ENCODE measurements at regions not wholly inside any gene's neighbourhood (a gene's known extent, or its start where the extent isn't known, plus 50 kb on each side); places are given as distances from the start of the nearest gene placed in this dataset.

DNA sequence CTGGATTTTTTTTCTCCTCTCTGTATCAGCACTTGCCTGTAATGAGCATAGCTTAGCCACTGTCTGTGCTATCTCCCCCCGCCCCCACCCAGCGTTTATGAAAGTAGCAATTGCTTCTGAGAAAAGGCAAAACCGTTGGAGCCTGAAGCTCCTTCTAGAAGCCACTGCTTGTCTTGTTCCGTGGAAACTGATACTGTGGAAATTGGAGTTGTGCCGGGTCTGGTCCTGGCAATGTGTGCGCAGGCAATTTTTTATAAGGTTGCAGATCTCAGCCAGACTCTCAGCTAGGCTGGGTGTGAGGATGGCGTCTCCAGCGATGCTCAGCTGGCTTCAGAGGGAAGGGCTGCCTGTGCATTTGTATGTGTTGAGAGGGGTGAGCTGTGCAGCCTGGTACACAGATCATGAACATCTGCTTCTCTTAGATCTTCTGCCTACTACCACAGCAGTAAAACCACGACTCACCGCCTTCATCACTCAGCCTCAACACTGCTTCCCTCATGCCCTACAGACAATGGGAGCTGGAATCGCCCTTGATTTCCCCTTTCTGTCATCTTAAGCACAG, 72.4 kb upstream of the GTSF1L start (continued):
- TF ChIP-seq, protein P1, sequence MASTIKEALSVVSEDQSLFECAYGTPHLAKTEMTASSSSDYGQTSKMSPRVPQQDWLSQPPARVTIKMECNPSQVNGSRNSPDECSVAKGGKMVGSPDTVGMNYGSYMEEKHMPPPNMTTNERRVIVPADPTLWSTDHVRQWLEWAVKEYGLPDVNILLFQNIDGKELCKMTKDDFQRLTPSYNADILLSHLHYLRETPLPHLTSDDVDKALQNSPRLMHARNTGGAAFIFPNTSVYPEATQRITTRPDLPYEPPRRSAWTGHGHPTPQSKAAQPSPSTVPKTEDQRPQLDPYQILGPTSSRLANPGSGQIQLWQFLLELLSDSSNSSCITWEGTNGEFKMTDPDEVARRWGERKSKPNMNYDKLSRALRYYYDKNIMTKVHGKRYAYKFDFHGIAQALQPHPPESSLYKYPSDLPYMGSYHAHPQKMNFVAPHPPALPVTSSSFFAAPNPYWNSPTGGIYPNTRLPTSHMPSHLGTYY (CRISPR knock-in tag; IDR thresholded peaks at IDR 0.05), result no peak
- TF ChIP-seq, protein P2, sequence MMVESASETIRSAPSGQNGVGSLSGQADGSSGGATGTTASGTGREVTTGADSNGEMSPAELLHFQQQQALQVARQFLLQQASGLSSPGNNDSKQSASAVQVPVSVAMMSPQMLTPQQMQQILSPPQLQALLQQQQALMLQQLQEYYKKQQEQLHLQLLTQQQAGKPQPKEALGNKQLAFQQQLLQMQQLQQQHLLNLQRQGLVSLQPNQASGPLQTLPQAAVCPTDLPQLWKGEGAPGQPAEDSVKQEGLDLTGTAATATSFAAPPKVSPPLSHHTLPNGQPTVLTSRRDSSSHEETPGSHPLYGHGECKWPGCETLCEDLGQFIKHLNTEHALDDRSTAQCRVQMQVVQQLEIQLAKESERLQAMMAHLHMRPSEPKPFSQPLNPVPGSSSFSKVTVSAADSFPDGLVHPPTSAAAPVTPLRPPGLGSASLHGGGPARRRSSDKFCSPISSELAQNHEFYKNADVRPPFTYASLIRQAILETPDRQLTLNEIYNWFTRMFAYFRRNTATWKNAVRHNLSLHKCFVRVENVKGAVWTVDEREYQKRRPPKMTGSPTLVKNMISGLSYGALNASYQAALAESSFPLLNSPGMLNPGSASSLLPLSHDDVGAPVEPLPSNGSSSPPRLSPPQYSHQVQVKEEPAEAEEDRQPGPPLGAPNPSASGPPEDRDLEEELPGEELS (CRISPR knock-in tag; IDR thresholded peaks at IDR 0.05), result no peak

DNA sequence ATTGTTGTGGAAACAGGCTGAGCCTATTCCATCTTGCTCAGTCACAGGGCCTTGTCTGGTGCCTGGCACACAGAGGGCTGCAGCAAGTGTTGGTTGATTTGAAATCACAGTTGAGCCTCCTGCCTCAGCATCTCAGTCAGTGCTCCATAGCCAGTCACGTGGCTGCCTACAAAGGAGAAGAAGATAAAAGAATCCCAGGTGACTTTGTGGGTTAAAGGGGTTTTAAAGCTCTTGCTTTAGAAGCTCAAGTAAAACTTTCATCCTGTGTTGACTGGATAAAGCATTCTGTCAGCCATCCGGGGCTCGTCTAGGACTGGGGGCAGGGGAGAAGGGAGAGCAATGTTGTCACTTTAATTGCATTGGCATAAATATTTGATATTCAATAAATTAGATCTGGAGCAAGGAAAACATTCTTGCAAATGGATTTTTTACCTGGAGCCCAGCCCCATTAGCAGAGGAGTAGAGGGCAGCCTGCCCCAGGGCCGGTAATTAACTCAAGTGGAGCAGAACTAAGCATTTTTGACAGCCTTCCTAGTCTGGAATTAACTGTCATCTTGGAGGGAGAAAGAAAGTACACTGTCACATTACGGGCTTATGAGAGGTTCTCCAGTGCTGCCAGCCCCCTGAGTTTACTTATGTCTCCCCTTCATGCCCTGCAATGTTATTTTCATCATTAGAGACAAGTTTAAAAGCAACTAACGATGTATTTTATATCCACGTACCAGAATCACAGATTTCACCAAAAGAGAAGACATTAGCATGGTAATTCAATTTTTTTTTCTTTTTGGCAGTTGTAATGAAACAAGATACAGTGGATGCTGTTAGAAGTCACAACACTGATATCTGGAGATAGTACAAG, 71.7 kb upstream of the GTSF1L start:
- CTCF ChIA-PET, result interaction anchor here (0.6 kb wide), 1 partner anchor 322 kb away, joined by 4 read pairs; no protein-coding TSS in a partner anchor
- Mint-ChIP-seq H3K27ac (no peak overlapping the region), H3K27me3 (ENCODE audit: low read depth) (peaks cover 8% of the 10 kb centered on the region; the same call in 1 of the 2 replicates), H3K9me3 (peaks cover 33% of the 10 kb centered on the region), H3K4me3 (no peak overlapping the region), H3K4me1 (no peaks in the 10 kb centered on the region), H3K36me3 (peaks cover 6% of the 10 kb centered on the region)
- POLR2A ChIA-PET, result no interaction called here
- TF ChIP-seq ZNF138 (CRISPR knock-in tag; conservative IDR thresholded peaks at IDR 0.05), result no peak
- no peak for TF ChIP-seq ZNF263 (CRISPR knock-in tag; IDR thresholded peaks at IDR 0.05; ENCODE audit: low read depth)
- TF ChIP-seq, protein P3, sequence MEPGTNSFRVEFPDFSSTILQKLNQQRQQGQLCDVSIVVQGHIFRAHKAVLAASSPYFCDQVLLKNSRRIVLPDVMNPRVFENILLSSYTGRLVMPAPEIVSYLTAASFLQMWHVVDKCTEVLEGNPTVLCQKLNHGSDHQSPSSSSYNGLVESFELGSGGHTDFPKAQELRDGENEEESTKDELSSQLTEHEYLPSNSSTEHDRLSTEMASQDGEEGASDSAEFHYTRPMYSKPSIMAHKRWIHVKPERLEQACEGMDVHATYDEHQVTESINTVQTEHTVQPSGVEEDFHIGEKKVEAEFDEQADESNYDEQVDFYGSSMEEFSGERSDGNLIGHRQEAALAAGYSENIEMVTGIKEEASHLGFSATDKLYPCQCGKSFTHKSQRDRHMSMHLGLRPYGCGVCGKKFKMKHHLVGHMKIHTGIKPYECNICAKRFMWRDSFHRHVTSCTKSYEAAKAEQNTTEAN (CRISPR knock-in tag; IDR thresholded peaks at IDR 0.05), result no peak
- TF ChIP-seq ZNF317 (CRISPR knock-in tag; IDR thresholded peaks at IDR 0.05; ENCODE audit: borderline replicate concordance, low read depth), result no peak
- TF ChIP-seq, protein P4, sequence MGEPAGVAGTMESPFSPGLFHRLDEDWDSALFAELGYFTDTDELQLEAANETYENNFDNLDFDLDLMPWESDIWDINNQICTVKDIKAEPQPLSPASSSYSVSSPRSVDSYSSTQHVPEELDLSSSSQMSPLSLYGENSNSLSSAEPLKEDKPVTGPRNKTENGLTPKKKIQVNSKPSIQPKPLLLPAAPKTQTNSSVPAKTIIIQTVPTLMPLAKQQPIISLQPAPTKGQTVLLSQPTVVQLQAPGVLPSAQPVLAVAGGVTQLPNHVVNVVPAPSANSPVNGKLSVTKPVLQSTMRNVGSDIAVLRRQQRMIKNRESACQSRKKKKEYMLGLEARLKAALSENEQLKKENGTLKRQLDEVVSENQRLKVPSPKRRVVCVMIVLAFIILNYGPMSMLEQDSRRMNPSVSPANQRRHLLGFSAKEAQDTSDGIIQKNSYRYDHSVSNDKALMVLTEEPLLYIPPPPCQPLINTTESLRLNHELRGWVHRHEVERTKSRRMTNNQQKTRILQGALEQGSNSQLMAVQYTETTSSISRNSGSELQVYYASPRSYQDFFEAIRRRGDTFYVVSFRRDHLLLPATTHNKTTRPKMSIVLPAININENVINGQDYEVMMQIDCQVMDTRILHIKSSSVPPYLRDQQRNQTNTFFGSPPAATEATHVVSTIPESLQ (CRISPR knock-in tag; IDR thresholded peaks at IDR 0.05), result no peak
- no peak for TF ChIP-seq KAT7 (CRISPR knock-in tag; IDR thresholded peaks at IDR 0.05; ENCODE audit: borderline replicate concordance)
- TF ChIP-seq NFATC4 (CRISPR knock-in tag; IDR thresholded peaks at IDR 0.05), result no peak
- DNase-seq (ENCODE audit: low spot score) (no peak), ATAC-seq (no peak)

DNA sequence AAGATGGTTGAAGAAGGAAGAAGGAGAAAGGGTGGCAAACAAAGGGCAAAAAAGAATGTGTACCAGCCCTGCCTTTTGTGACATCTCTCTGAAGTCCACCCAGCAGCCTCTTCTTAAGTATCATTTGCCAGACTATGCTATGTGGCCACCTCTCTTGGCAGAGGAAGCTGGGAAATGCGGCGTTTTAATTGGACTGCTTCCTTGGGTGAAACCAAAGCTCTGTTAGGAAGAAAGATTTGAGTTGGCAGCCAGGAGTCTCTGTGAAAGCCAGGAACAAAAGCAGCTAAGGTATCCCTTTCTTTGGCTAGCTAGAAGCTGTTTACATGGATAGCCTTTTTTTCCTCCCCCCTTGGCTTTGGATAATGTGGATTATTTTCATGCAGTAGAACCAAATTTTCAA, 67.5 kb upstream of the GTSF1L start:
- no peak for ATAC-seq
- H3K27me3 Mint-ChIP-seq (ENCODE audit: low read depth), result peaks cover 8% of the 10 kb centered on the region; the same call in 1 of the 2 replicates
- no peaks in the 10 kb centered on the region for H3K4me1 Mint-ChIP-seq
- no peak overlapping the region for H3K27ac Mint-ChIP-seq
- ChIA-PET CTCF (no interaction called here), POLR2A (interaction anchor here (0.6 kb wide), 2 partner anchors 73 to 120 kb away, joined by 4 to 9 read pairs; no protein-coding TSS in a partner anchor)
- peaks cover 40% of the 10 kb centered on the region for H3K9me3 Mint-ChIP-seq
- TF ChIP-seq PRRX2 (CRISPR knock-in tag; IDR thresholded peaks at IDR 0.05) (no peak), ZNF416 (CRISPR knock-in tag; IDR thresholded peaks at IDR 0.05) (no peak)
- no peak for DNase-seq (ENCODE audit: low spot score)
- no peaks in the 10 kb centered on the region for H3K36me3 Mint-ChIP-seq
- H3K4me3 Mint-ChIP-seq, result no peak overlapping the region

DNA sequence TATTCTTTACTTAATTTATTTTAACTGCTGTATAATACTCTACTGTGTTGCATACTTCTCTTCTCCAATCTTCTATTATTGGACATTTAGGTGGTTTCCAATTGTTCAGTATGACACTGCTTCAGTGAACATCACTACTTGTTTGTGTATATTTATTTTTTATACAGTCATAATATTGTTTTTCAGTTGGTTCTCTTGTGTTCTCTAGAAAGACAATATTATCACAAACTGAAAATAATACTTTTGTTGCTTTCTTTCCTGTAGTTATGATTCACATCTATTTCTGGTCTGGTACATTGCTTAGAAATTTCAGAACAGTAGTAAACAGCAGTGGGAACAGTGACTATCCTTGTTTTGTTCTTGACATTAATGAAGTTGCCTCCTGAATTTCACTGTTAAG, 62.8 kb upstream of the GTSF1L start:
- Mint-ChIP-seq H3K27ac (no peak overlapping the region), H3K27me3 (ENCODE audit: low read depth) (peaks cover 4% of the 10 kb centered on the region; the same call in 1 of the 2 replicates), H3K36me3 (no peaks in the 10 kb centered on the region), H3K9me3 (peaks cover 21% of the 10 kb centered on the region), H3K4me1 (no peaks in the 10 kb centered on the region), H3K4me3 (no peak overlapping the region)
- CTCF ChIA-PET, result no interaction called here
- DNase-seq (ENCODE audit: low spot score), result no peak
- POLR2A ChIA-PET, result no interaction called here
- ATAC-seq, result no peak
- TF ChIP-seq, protein P5, sequence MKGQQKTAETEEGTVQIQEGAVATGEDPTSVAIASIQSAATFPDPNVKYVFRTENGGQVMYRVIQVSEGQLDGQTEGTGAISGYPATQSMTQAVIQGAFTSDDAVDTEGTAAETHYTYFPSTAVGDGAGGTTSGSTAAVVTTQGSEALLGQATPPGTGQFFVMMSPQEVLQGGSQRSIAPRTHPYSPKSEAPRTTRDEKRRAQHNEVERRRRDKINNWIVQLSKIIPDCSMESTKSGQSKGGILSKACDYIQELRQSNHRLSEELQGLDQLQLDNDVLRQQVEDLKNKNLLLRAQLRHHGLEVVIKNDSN (CRISPR knock-in tag; IDR thresholded peaks at IDR 0.05), result no peak
